Mucosa of descending colon (tissue), 3 donors: ENCODE measurements at regions not wholly inside any gene's neighbourhood (a gene's known extent, or its start where the extent isn't known, plus 50 kb on each side); places are given as distances from the start of the nearest gene placed in this dataset.

ENCODE experiments used
- ATAC-seq: fragments of 200-7000 bp; cut with Tn5 transposase; one replicate; pipeline ENCODE4 v1.9.1; 2020; ENCODE audit warnings: mild to moderate bottlenecking, moderate library complexity
- DNase-seq, 3 donors: peaks; one replicate each; pipeline ENCODE4 v3.0.0-alpha.2; 2020
- H3K36me3 ChIP-seq: fragments of 200-600 bp; one replicate; pipeline ENCODE4 v1.8.0; 2021; ENCODE audit warnings: low read depth, mild to moderate bottlenecking
- H3K4me1 ChIP-seq: fragments of 200-600 bp; one replicate; pipeline ENCODE4 v1.8.0; 2021; ENCODE audit warnings: low read depth, mild to moderate bottlenecking
- H3K4me3 ChIP-seq: fragments of 200-600 bp; one replicate; pipeline ENCODE4 v1.8.0; 2021; ENCODE audit warnings: mild to moderate bottlenecking
- H3K9me3 ChIP-seq: fragments of 200-600 bp; one replicate; pipeline ENCODE4 v1.8.0; 2021; ENCODE audit warnings: mild to moderate bottlenecking
- CTCF ChIP-seq: fragments of 200-600 bp; IDR thresholded peaks from one replicate; pipeline ENCODE4 v1.8.0; 2022; ENCODE audit warnings: antibody characterized with exemption, mild to moderate bottlenecking
- intact Hi-C, 2 donors: fragments of 100-400 bp; cut with DNase I in 1 of 2; cut with micrococcal nuclease in 1 of 2; formaldehyde crosslinking; loops; one replicate each; pipeline versions ENCODE4 v1.11.0 to v1.11.1; 2022; cut with DNase I, micrococcal nuclease
- donor health status: DM: no; HTN: no; CAD: no; lungs with moderate emphysema.
- donor health status: DM: no; HTN: no; CAD: no.
- donor health status: DM: no; HTN: yes; CAD: no.

GRCh38 chr18:54743605-54743995 is 84.7 kb upstream of the RAB27B start:
- intact Hi-C loops = no loop called here
- Histone ChIP-seq H3K4me1 (no peaks in the 10 kb centered on the region), H3K9me3 (no peaks in the 10 kb centered on the region), H3K36me3 (no peaks in the 10 kb centered on the region), H3K4me3 (no peak overlapping the region)
- DNase-seq (no peak), ATAC-seq (no peak)
- no peak for TF ChIP-seq CTCF

DNA sequence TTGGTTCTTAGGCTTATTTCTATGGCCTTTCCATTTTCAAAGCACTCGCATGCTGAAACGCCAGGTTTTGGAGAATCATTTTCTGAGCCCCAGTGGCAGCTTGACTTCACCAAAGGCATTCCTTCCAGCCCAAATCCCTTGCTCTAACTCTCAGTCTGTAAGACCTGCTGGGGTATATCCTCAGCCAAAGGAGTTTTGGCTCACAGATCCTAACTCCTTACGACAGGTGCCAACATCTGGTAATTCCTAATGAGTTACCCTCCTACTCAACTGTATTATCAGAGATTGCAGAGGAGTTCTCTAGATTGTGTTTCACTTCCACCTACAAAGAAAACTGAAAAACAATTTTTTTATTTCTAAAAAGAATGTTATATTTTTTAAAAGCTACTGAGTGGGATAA is 79.0 kb upstream of the RAB27B start:
- no peaks in the 10 kb centered on the region for H3K4me1 ChIP-seq
- intact Hi-C loops = no loop called here
- TF ChIP-seq CTCF = no peak
- no peak overlapping the region for H3K4me3 ChIP-seq
- H3K9me3 ChIP-seq = no peaks in the 10 kb centered on the region
- DNase-seq = no peak
- no peaks in the 10 kb centered on the region for H3K36me3 ChIP-seq
- no peak for ATAC-seq

DNA sequence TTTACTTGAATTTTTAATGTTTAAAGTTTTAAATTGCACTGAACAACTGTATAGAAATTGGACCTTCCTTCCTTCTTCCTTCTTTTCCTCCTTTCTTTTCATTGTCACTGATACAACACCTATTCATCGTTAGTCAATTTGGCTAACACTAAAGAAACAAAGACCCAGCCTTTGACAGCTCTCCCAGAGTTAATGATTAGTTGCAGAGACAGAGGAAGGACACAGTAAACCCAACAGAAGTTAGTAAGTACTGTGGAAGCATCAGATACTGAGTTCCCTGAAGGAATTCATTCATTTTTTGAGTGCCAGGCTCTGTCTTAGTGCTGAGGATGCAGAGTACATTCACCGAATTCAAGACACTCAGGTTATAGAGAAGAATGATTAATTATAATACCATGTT is 77.9 kb upstream of the RAB27B start:
- Histone ChIP-seq H3K36me3 (no peaks in the 10 kb centered on the region), H3K4me3 (no peak overlapping the region), H3K9me3 (no peaks in the 10 kb centered on the region), H3K4me1 (no peaks in the 10 kb centered on the region)
- no peak for TF ChIP-seq CTCF
- peak; percentile 83 for ATAC-seq
- DNase-seq = no peak
- intact Hi-C loops = no loop called here

DNA sequence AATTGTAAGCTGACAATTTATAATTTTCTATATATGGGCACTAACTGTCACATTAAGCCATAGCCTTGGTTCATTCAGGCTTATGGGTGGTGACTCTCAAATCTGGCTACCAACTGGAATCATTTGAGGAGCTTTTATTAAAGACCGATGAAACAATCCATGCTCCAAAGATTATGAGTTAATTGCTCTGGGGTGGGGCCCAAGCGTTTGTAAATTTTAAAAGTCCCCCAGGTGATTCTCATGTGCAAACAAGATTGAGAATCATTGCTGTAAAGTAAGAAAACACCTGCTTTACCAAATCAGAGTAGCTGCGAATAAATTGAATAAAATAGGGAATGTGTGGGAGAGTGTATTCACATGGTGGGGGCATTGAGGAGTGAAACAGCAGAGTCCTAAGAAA is 76.1 kb upstream of the RAB27B start:
- ATAC-seq = peak; percentile 68
- intact Hi-C loops = no loop called here
- Histone ChIP-seq H3K4me3 (no peak overlapping the region), H3K9me3 (no peaks in the 10 kb centered on the region), H3K36me3 (no peaks in the 10 kb centered on the region), H3K4me1 (no peaks in the 10 kb centered on the region)
- no peak for DNase-seq
- TF ChIP-seq CTCF = no peak

GRCh38 chr18:54755456-54755855 is 72.8 kb upstream of the RAB27B start:
- no peak for TF ChIP-seq CTCF
- no peaks in the 10 kb centered on the region for H3K9me3 ChIP-seq
- no peak for ATAC-seq
- H3K4me1 ChIP-seq = no peaks in the 10 kb centered on the region
- H3K4me3 ChIP-seq = no peak overlapping the region
- H3K36me3 ChIP-seq = no peaks in the 10 kb centered on the region
- DNase-seq = no peak
- intact Hi-C loops = no loop called here

DNA sequence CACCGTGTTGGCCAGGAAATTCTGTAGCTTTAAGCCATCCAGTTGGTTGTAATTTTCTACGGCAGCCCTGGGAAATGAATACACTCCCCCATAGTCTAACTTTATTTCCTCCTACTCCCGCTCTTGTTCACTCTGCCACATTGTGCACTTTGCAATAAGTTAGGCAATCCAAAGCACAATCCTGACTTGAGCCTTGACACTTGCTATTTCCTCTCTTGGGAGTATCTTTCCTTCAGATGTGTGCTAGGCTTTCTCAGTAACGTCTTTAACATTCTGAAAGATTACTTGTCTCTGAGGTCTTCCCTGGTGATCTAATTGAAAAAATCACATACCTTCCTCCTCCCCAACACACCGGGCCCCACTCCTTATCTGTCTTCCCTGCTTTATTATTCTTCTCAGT is 65.9 kb upstream of the RAB27B start:
- H3K9me3 ChIP-seq = no peaks in the 10 kb centered on the region
- DNase-seq (no peak), ATAC-seq (peak; percentile 17)
- H3K36me3 ChIP-seq = no peaks in the 10 kb centered on the region
- no peak overlapping the region for H3K4me3 ChIP-seq
- intact Hi-C loops = no loop called here
- H3K4me1 ChIP-seq = no peaks in the 10 kb centered on the region
- TF ChIP-seq CTCF = no peak
